ENCODE measurements at regions not wholly inside any gene's neighbourhood (a gene's known extent, or its start where the extent isn't known, plus 50 kb on each side); places are given as distances from the start of the nearest gene placed in this dataset.

DNA sequence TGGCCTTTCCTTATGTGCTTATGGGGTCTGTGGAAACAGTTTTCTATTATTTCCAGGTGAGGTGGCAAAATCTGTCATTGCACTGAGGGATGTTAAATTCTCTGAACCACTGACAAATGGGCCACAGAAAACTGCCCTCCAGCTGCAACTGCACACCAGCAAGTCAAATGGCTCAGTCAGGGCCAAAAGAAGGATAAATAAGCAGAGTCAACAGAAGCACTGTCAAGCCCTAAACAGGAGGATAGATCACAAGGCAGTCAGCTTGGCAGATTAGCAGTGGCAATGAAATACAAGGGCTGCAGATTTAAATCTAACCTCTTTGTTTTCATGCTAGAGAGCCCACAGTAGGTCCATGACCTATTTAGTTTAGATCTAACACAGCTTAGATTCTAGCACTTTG is 435.6 kb downstream of the ETS1 start:
- H3K4me2 ChIP-seq (ENCODE audit: low read length, poor library complexity, severe bottlenecking): no peak overlapping the region
- no peak overlapping the region for H3K4me3 ChIP-seq (ENCODE audit: insufficient read depth in 1 of 2, low read depth in 1 of 2, low read length in 2 of 2)
- H3K4me1 ChIP-seq (ENCODE audit: control insufficient read depth, insufficient read depth, low read depth, low read length): no peaks in the 10 kb centered on the region
- no peak overlapping the region for H2AFZ ChIP-seq (ENCODE audit: low read depth, low read length)
- H3K18ac ChIP-seq (ENCODE audit: low read depth in 1 of 2, low read length in 2 of 2): no peak overlapping the region
- H3K36me3 ChIP-seq (ENCODE audit: control insufficient read depth in 1 of 2, insufficient read depth in 2 of 2, low read depth in 1 of 2, low read length in 2 of 2): no peaks in the 10 kb centered on the region
- peaks cover 4 to 31% of the 10 kb centered on the region in 2 experiments for H3K27me3 ChIP-seq (ENCODE audit: control insufficient read depth in 1 of 2, insufficient read depth in 1 of 2, low read length in 2 of 2)
- no peak overlapping the region for H3K27ac ChIP-seq (ENCODE audit: low read length, poor library complexity, severe bottlenecking)
- no peak overlapping the region for H3K4ac ChIP-seq (ENCODE audit: low read depth in 1 of 2, low read length in 2 of 2)
- no peaks in the 10 kb centered on the region for H3K9me3 ChIP-seq (ENCODE audit: control insufficient read depth, low read length)
- no peak overlapping the region for H4K8ac ChIP-seq (ENCODE audit: low read length)
- no peak overlapping the region for H3K23ac ChIP-seq (ENCODE audit: low read length in 2 of 2)
- H2BK15ac ChIP-seq (ENCODE audit: low read depth, poor library complexity, severe bottlenecking): no peak overlapping the region
- DNase-seq: no peak
- no peak overlapping the region for H3K9ac ChIP-seq (ENCODE audit: low read length)
- H3K79me1 ChIP-seq (replicated peaks; ENCODE audit: low read length, poor library complexity, severe bottlenecking): no peaks in the 10 kb centered on the region
- no peak overlapping the region for H4K91ac ChIP-seq (ENCODE audit: low read length)
- H2BK12ac ChIP-seq (ENCODE audit: low read length in 2 of 2): no peak overlapping the region
- H2AK5ac ChIP-seq (ENCODE audit: low read length, severe bottlenecking): no peak overlapping the region
- H2BK120ac ChIP-seq (ENCODE audit: low read depth, low read length): no peak overlapping the region
- no peak overlapping the region for H2BK5ac ChIP-seq (ENCODE audit: low read depth, low read length, poor library complexity, severe bottlenecking)
- no peak overlapping the region for H3K14ac ChIP-seq (ENCODE audit: low read length in 2 of 2)

DNA sequence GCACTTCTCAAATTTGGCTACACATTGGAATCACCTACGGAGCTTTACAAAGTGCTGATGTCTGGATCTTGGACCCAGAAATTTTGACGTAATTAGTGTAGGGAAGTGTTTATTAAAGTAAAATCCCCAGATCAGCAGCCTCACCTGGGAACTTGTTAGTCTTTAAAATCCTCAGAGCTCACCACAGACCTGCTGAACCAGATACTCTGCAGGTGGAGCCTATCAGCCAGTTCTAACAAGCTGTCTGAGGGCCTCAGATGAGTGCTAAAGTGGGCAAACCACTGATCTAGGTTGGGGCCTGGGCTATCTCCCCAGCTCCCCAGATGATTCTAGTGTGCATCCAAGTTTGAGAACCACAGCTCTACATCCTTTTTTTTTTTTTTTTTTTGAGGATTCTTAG is 436.0 kb downstream of the ETS1 start:
- no peak overlapping the region for H2BK5ac ChIP-seq (ENCODE audit: low read depth, low read length, poor library complexity, severe bottlenecking)
- no peak overlapping the region for H3K27ac ChIP-seq (ENCODE audit: low read length, poor library complexity, severe bottlenecking)
- no peaks in the 10 kb centered on the region for H3K36me3 ChIP-seq (ENCODE audit: control insufficient read depth in 1 of 2, insufficient read depth in 2 of 2, low read depth in 1 of 2, low read length in 2 of 2)
- H3K4me2 ChIP-seq (ENCODE audit: low read length, poor library complexity, severe bottlenecking): no peak overlapping the region
- H2AK5ac ChIP-seq (ENCODE audit: low read length, severe bottlenecking): no peak overlapping the region
- no peak overlapping the region for H3K9ac ChIP-seq (ENCODE audit: low read length)
- no peak overlapping the region for H4K91ac ChIP-seq (ENCODE audit: low read length)
- no CpG with 5 or more reads among the region's 2 CpGs for WGBS
- no peak overlapping the region for H3K14ac ChIP-seq (ENCODE audit: low read length in 2 of 2)
- no peak overlapping the region for H2BK120ac ChIP-seq (ENCODE audit: low read depth, low read length)
- no peak overlapping the region for H3K4ac ChIP-seq (ENCODE audit: low read depth in 1 of 2, low read length in 2 of 2)
- no peaks in the 10 kb centered on the region for H3K9me3 ChIP-seq (ENCODE audit: control insufficient read depth, low read length)
- H3K27me3 ChIP-seq (ENCODE audit: control insufficient read depth in 1 of 2, insufficient read depth in 1 of 2, low read length in 2 of 2): peaks cover 4 to 30% of the 10 kb centered on the region in 2 experiments
- H3K4me3 ChIP-seq (ENCODE audit: insufficient read depth in 1 of 2, low read depth in 1 of 2, low read length in 2 of 2): no peak overlapping the region
- H4K8ac ChIP-seq (ENCODE audit: low read length): no peak overlapping the region
- no peak for DNase-seq
- no peak overlapping the region for H2BK15ac ChIP-seq (ENCODE audit: low read depth, poor library complexity, severe bottlenecking)
- H2AFZ ChIP-seq (ENCODE audit: low read depth, low read length): no peak overlapping the region
- no peaks in the 10 kb centered on the region for H3K79me1 ChIP-seq (replicated peaks; ENCODE audit: low read length, poor library complexity, severe bottlenecking)
- H3K4me1 ChIP-seq (ENCODE audit: control insufficient read depth, insufficient read depth, low read depth, low read length): no peaks in the 10 kb centered on the region
- no peak overlapping the region for H3K23ac ChIP-seq (ENCODE audit: low read length in 2 of 2)
- no peak overlapping the region for H3K18ac ChIP-seq (ENCODE audit: low read depth in 1 of 2, low read length in 2 of 2)
- H2BK12ac ChIP-seq (ENCODE audit: low read length in 2 of 2): no peak overlapping the region

DNA sequence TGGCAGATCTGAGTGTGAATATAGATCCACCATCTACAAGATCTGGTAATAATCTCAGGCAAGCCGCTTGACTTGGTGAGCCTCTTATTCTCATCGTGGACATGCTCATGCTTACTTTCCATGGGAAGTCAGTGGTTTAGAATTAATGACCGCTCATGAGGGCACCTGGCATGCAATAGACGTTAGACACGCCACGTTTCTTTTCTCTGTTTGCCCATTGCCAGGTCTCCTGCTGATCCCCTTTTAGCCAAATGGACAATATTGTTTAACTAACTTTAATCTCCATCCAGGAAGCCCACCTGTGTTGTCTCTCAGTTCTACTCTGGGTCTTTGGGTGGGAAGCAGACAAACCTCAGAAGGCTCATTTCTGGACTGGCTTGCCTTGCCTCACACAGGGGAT is 439.1 kb downstream of the ETS1 start:
- no peak overlapping the region for H2BK12ac ChIP-seq (ENCODE audit: low read length in 2 of 2)
- no peak overlapping the region for H3K18ac ChIP-seq (ENCODE audit: low read depth in 1 of 2, low read length in 2 of 2)
- H2BK15ac ChIP-seq (ENCODE audit: low read depth, poor library complexity, severe bottlenecking): no peak overlapping the region
- H3K9me3 ChIP-seq (ENCODE audit: control insufficient read depth, low read length): no peaks in the 10 kb centered on the region
- no peak overlapping the region for H4K8ac ChIP-seq (ENCODE audit: low read length)
- H3K36me3 ChIP-seq (ENCODE audit: control insufficient read depth in 1 of 2, insufficient read depth in 2 of 2, low read depth in 1 of 2, low read length in 2 of 2): no peaks in the 10 kb centered on the region
- no peak overlapping the region for H3K9ac ChIP-seq (ENCODE audit: low read length)
- H3K14ac ChIP-seq (ENCODE audit: low read length in 2 of 2): no peak overlapping the region
- no peak overlapping the region for H3K4ac ChIP-seq (ENCODE audit: low read depth in 1 of 2, low read length in 2 of 2)
- no peak overlapping the region for H3K4me2 ChIP-seq (ENCODE audit: low read length, poor library complexity, severe bottlenecking)
- H2AK5ac ChIP-seq (ENCODE audit: low read length, severe bottlenecking): no peak overlapping the region
- H3K27ac ChIP-seq (ENCODE audit: low read length, poor library complexity, severe bottlenecking): no peak overlapping the region
- no peaks in the 10 kb centered on the region for H3K4me1 ChIP-seq (ENCODE audit: control insufficient read depth, insufficient read depth, low read depth, low read length)
- H2BK5ac ChIP-seq (ENCODE audit: low read depth, low read length, poor library complexity, severe bottlenecking): no peak overlapping the region
- H3K27me3 ChIP-seq (ENCODE audit: control insufficient read depth in 1 of 2, insufficient read depth in 1 of 2, low read length in 2 of 2): peaks cover 4 to 11% of the 10 kb centered on the region in 2 experiments
- H4K91ac ChIP-seq (ENCODE audit: low read length): no peak overlapping the region
- no peak for DNase-seq
- no peaks in the 10 kb centered on the region for H3K79me1 ChIP-seq (replicated peaks; ENCODE audit: low read length, poor library complexity, severe bottlenecking)
- H3K4me3 ChIP-seq (ENCODE audit: insufficient read depth in 1 of 2, low read depth in 1 of 2, low read length in 2 of 2): no peak overlapping the region
- no peak overlapping the region for H2AFZ ChIP-seq (ENCODE audit: low read depth, low read length)
- H3K23ac ChIP-seq (ENCODE audit: low read length in 2 of 2): no peak overlapping the region
- H2BK120ac ChIP-seq (ENCODE audit: low read depth, low read length): no peak overlapping the region
- 97% methylated on average over 6 of the region's 6 CpGs for WGBS

DNA sequence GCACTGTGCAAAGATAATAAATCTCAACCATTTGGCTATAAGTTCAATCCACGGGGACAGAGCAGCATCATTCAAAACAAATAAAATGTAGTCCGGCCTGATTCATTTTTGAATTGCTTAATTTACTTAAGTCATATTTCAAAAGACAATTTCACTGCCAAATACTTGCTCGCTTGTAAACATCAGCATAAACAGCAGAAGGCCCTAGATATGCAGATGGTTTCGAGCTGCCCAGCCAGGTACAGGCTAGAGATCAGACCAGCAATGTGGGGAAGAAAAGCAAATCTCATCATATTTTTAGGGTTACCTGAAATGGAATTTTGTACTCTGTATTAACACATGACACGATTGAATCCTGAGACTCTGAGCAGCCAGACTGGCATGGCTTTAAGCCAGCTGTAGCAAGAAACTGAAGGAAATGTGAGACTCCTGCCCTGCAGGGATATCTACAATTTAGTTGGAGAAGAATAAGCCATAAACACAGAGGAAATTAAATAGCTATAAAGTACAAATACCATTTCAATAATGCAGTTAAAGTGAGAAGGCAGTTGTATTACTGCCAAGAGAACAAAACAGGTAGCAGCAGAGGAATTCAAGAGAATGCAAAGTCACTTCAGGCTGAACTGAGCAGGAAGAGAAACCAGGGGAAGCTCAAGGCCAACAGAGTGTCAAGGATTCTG is 440.3 kb downstream of the ETS1 start:
- Histone ChIP-seq H3K23ac (ENCODE audit: low read length in 2 of 2) (no peak overlapping the region), H3K27me3 (ENCODE audit: control insufficient read depth in 1 of 2, insufficient read depth in 1 of 2, low read length in 2 of 2) (peaks cover 4 to 9% of the 10 kb centered on the region in 2 experiments), H3K4me3 (ENCODE audit: insufficient read depth in 1 of 2, low read depth in 1 of 2, low read length in 2 of 2) (no peak overlapping the region), H2BK15ac (ENCODE audit: low read depth, poor library complexity, severe bottlenecking) (no peak overlapping the region), H4K91ac (ENCODE audit: low read length) (no peak overlapping the region), H3K9me3 (ENCODE audit: control insufficient read depth, low read length) (no peaks in the 10 kb centered on the region), H2BK12ac (ENCODE audit: low read length in 2 of 2) (no peak overlapping the region), H3K4ac (ENCODE audit: low read depth in 1 of 2, low read length in 2 of 2) (no peak overlapping the region), H3K36me3 (ENCODE audit: control insufficient read depth in 1 of 2, insufficient read depth in 2 of 2, low read depth in 1 of 2, low read length in 2 of 2) (no peaks in the 10 kb centered on the region), H3K14ac (ENCODE audit: low read length in 2 of 2) (no peak overlapping the region), H3K18ac (ENCODE audit: low read depth in 1 of 2, low read length in 2 of 2) (no peak overlapping the region), H4K8ac (ENCODE audit: low read length) (no peak overlapping the region), H3K9ac (ENCODE audit: low read length) (no peak overlapping the region), H2BK5ac (ENCODE audit: low read depth, low read length, poor library complexity, severe bottlenecking) (no peak overlapping the region), H3K4me1 (ENCODE audit: control insufficient read depth, insufficient read depth, low read depth, low read length) (no peaks in the 10 kb centered on the region), H2AFZ (ENCODE audit: low read depth, low read length) (no peak overlapping the region), H2AK5ac (ENCODE audit: low read length, severe bottlenecking) (no peak overlapping the region), H3K4me2 (ENCODE audit: low read length, poor library complexity, severe bottlenecking) (no peak overlapping the region), H3K79me1 (replicated peaks; ENCODE audit: low read length, poor library complexity, severe bottlenecking) (no peaks in the 10 kb centered on the region), H3K27ac (ENCODE audit: low read length, poor library complexity, severe bottlenecking) (no peak overlapping the region), H2BK120ac (ENCODE audit: low read depth, low read length) (no peak overlapping the region)
- no peak for DNase-seq
- 84% methylated on average over 5 of the region's 5 CpGs for WGBS

Data from mesenchymal stem cell (in vitro differentiated cells and primary cell).